ENCODE measurements at regions not wholly inside any gene's neighbourhood (a gene's known extent, or its start where the extent isn't known, plus 50 kb on each side); places are given as distances from the start of the nearest gene placed in this dataset.

DNA sequence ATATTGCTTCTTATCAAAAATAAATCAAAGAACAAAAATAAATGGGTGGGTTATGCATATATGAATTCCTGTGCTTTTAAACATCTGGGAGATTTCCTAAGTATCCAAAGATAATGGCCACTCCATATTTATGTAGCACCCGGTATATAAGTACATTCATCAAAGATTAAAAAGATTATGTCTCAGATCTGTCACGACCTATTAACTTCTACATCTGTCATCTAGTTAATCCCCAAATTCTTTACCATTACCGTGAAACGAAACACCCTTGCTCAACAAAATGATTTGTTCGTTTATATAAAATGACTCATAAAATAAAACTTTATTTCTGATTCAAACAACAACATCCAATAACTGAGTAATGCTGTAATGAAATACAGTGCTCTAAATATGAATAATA is 64.8 kb upstream of the FOXQ1 start:
- TF ChIP-seq, protein P1, sequence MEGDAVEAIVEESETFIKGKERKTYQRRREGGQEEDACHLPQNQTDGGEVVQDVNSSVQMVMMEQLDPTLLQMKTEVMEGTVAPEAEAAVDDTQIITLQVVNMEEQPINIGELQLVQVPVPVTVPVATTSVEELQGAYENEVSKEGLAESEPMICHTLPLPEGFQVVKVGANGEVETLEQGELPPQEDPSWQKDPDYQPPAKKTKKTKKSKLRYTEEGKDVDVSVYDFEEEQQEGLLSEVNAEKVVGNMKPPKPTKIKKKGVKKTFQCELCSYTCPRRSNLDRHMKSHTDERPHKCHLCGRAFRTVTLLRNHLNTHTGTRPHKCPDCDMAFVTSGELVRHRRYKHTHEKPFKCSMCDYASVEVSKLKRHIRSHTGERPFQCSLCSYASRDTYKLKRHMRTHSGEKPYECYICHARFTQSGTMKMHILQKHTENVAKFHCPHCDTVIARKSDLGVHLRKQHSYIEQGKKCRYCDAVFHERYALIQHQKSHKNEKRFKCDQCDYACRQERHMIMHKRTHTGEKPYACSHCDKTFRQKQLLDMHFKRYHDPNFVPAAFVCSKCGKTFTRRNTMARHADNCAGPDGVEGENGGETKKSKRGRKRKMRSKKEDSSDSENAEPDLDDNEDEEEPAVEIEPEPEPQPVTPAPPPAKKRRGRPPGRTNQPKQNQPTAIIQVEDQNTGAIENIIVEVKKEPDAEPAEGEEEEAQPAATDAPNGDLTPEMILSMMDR (IDR thresholded peaks at IDR 0.05; ENCODE audit: borderline replicate concordance, extremely low read depth, low read length, poor library complexity, severe bottlenecking): no peak
- TF ChIP-seq EZH2 (IDR thresholded peaks at IDR 0.05; ENCODE audit: borderline replicate concordance, low read depth, low read length, severe bottlenecking): no peak

Data from DND-41 (cell line).